SKM-1 (cell line): ENCODE measurements at regions not wholly inside any gene's neighbourhood (a gene's known extent, or its start where the extent isn't known, plus 50 kb on each side); places are given as distances from the start of the nearest gene placed in this dataset.

Experiments used
- DNase-seq: peaks from one replicate; lab custom pipeline; 2025; ENCODE audit not compliant: unreplicated experiment; lab: John Stamatoyannopoulos, UW

GRCh38 chr11:28702871-28703270, 594.7 kb downstream of the METTL15 start:
- DNase-seq = no peak

GRCh38 chr11:28702450-28702790, 594.2 kb downstream of the METTL15 start:
- no peak for DNase-seq

- DNase-seq = no peak
These were observed 593.7 kb downstream of the METTL15 start for GRCh38 chr11:28701760-28702449.

GRCh38 chr11:28699701-28700100, 591.5 kb downstream of the METTL15 start:
- no peak for DNase-seq

GRCh38 chr11:28697920-28698827, 590.0 kb downstream of the METTL15 start:
- no peak for DNase-seq

GRCh38 chr11:28696591-28696990, 588.4 kb downstream of the METTL15 start:
- DNase-seq = no peak

GRCh38 chr11:28690746-28691145, 582.6 kb downstream of the METTL15 start:
- DNase-seq = no peak

GRCh38 chr11:28684011-28684586, 575.9 kb downstream of the METTL15 start:
- DNase-seq = no peak

GRCh38 chr11:28679795-28680468, 571.7 kb downstream of the METTL15 start:
- no peak for DNase-seq

- no peak for DNase-seq
These were observed 569.5 kb downstream of the METTL15 start for GRCh38 chr11:28677721-28678120.

GRCh38 chr11:28675183-28675582, 567.0 kb downstream of the METTL15 start:
- no peak for DNase-seq

GRCh38 chr11:28674433-28675103, 566.4 kb downstream of the METTL15 start:
- DNase-seq = no peak

GRCh38 chr11:28673691-28674432, 565.7 kb downstream of the METTL15 start:
- no peak for DNase-seq

- no peak for DNase-seq
These were observed 563.1 kb downstream of the METTL15 start for GRCh38 chr11:28671274-28671673.

- no peak for DNase-seq
These were observed 558.4 kb downstream of the METTL15 start for GRCh38 chr11:28666632-28667031.

- DNase-seq = no peak
These were observed 551.6 kb downstream of the METTL15 start for GRCh38 chr11:28659716-28660348.

- no peak for DNase-seq
These were observed 549.3 kb downstream of the METTL15 start for GRCh38 chr11:28657378-28658030.

- no peak for DNase-seq
These were observed 546.0 kb downstream of the METTL15 start for GRCh38 chr11:28654191-28654590.

GRCh38 chr11:28649922-28650321, 541.7 kb downstream of the METTL15 start:
- DNase-seq = no peak
